IPS-18c (cell line): ENCODE measurements at regions not wholly inside any gene's neighbourhood (a gene's known extent, or its start where the extent isn't known, plus 50 kb on each side); places are given as distances from the start of the nearest gene placed in this dataset.
A peak's percentile ranks its signal among the peaks of the same experiment; 100 is the strongest.
"Not testable (repeated sequence)": the region's sequence is repeated elsewhere in the genome, so short reads cannot be mapped to it uniquely, and the experiment has no call there.

Source experiments
- H3K4me3 ChIP-seq: 2 replicates; pipeline ENCODE4 v1.7.0; 2013; ENCODE audit warnings: low read depth, mild to moderate bottlenecking, low read length, moderate library complexity; ENCODE audit not compliant: insufficient read depth
- H3K9me3 ChIP-seq: one replicate; pipeline ENCODE4 v1.6.1; 2013; ENCODE audit warnings: mild to moderate bottlenecking, low read length, moderate library complexity; ENCODE audit not compliant: control insufficient read depth, insufficient read depth

DNA sequence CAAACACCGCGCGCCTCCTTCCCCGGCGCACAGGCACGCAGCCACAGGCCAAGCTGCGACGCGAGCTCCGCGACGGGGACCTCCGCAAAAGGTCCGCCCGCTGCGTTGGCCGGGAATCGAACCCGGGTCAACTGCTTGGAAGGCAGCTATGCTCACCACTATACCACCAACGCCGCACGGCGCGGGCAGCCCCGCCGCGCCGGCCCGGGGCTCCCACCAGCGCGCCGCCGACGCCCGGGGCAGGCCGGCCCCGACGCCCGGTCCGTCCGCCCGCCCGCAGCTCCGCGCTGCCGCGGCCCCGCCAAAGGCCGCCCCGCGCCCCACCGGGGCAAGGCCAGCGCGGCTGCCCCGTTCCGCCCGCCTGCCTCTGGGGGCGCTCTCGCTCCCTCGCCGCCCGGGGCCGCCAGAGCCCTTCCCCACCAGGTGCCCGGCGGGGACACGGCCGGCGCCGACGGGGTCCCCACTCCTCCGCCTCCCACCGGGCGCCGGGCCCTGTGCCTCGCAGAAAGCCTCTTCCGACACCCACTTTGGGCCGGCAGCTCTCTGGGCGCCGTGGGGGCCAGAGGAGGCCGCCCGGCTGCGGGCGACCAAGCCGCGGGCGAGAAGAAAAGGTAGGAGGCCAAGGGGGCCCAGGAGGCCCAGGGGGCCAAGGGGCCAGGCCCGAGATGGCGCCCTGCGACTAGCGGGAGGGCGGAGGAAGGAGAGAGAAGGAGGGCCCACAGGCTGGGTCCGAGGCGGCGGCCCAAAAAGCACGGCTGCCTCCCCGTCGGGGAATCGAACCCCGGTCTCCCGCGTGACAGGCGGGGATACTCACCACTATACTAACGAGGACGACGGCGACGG lies 50.2 kb upstream of the FCGR2A start:
- H3K9me3 ChIP-seq, H3K4me3 ChIP-seq: not testable (repeated sequence)

DNA sequence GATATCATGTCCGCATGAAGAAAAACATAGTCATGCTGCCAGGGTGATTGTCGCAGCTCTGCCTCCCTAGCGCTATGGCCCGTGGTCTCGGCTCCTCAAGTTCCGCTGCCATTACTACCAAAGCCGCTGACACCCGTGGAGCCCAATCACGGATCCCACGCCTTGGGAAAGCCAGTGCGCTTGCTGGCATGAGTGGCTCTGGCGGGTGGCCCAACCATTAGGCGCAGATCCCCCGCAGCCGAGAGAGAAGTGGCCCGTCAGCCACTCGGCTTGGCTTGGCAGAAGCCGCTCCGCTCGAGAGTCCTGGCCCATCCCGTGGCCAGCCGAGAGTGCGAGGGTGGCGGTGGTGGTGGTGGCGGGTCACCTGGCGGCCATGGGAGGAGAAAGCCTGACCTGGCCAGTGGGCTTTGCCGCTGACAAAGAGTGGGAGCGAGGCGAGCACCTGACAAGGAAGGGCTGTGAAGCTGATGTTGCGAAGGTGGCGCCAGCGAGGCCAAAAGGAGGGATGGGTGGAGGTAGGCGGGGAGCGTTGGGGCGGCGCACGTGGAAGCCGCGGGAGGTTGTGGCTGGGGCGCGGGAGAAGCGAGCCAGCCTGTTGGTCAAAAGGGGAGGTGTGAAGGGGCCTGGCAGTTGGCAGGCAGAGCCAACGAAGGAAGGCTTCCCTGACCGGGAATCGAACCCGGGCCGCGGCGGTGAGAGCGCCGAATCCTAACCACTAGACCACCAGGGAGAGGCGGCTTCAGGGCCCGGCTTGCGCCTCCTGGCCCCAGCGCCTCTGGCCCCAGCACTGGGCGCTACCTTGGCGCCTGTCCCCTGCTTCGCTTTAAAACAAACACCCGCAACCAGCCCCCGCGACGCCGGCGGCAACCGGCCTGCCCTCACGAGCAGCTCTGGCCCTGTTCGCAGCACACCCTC lies 51.0 kb upstream of the FCGR2A start:
- not testable (repeated sequence) for H3K4me3 ChIP-seq, H3K9me3 ChIP-seq

DNA sequence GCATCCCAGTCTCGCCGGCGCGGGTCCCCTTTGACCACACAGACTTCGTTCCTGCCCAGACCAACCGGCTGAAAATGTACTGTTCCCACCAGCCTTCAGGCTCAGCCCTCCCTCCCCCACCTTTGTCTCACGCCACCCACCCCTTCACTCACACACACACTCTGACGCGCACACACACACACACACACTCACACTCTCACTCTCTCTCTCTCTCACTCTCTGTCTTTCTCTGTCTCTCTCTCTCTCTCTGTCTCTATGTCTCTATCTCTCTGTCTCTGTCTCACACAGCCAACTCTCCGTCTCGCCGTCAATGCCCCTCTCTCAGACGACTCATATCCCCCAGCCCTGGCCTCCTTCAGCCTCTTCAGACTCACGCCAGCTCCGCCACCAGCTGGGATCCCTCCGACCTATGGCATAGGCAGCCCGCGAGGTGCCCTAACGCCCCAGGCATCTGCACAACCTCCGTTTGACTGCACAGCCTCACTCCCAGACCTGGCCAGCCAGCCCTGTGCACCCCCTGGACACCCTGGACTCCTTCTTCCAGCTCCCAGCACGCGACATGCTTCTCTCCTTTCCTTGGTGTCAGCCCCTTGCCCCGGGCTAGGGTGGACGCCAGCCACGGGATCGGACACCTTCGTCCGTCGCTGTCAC lies 53.4 kb upstream of the FCGR2A start:
- not testable (repeated sequence) for H3K9me3 ChIP-seq, H3K4me3 ChIP-seq

DNA sequence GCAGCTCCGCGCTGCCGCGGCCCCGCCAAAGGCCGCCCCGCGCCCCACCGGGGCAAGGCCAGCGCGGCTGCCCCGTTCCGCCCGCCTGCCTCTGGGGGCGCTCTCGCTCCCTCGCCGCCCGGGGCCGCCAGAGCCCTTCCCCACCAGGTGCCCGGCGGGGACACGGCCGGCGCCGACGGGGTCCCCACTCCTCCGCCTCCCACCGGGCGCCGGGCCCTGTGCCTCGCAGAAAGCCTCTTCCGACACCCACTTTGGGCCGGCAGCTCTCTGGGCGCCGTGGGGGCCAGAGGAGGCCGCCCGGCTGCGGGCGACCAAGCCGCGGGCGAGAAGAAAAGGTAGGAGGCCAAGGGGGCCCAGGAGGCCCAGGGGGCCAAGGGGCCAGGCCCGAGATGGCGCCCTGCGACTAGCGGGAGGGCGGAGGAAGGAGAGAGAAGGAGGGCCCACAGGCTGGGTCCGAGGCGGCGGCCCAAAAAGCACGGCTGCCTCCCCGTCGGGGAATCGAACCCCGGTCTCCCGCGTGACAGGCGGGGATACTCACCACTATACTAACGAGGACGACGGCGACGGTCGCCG lies 57.4 kb upstream of the FCGR2A start:
- not testable (repeated sequence) for H3K9me3 ChIP-seq, H3K4me3 ChIP-seq

DNA sequence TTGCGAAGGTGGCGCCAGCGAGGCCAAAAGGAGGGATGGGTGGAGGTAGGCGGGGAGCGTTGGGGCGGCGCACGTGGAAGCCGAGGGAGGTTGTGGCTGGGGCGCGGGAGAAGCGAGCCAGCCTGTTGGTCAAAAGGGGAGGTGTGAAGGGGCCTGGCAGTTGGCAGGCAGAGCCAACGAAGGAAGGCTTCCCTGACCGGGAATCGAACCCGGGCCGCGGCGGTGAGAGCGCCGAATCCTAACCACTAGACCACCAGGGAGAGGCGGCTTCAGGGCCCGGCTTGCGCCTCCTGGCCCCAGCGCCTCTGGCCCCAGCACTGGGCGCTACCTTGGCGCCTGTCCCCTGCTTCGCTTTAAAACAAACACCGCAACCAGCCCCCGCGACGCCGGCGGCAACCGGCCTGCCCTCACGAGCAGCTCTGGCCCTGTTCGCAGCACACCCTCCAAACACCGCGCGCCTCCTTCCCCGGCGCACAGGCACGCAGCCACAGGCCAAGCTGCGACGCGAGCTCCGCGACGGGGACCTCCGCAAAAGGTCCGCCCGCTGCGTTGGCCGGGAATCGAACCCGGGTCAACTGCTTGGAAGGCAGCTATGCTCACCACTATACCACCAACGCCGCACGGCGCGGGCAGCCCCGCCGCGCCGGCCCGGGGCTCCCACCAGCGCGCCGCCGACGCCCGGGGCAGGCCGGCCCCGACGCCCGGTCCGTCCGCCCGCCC lies 58.1 kb upstream of the FCGR2A start:
- not testable (repeated sequence) for H3K4me3 ChIP-seq

DNA sequence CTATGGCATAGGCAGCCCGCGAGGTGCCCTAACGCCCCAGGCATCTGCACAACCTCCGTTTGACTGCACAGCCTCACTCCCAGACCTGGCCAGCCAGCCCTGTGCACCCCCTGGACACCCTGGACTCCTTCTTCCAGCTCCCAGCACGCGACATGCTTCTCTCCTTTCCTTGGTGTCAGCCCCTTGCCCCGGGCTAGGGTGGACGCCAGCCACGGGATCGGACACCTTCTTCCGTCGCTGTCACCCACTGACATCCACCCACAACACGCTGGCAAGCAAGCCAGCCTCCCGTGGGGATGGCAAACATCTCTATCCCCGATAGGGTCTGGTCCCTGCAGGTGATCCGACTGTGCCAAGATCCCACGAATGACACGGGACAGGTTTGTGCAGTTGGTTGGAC lies 60.5 kb upstream of the FCGR2A start:
- H3K4me3 ChIP-seq, H3K9me3 ChIP-seq: not testable (repeated sequence)

More for the DNA sequence above, 58.1 kb upstream of the FCGR2A start:
- not testable (repeated sequence) for H3K9me3 ChIP-seq

DNA sequence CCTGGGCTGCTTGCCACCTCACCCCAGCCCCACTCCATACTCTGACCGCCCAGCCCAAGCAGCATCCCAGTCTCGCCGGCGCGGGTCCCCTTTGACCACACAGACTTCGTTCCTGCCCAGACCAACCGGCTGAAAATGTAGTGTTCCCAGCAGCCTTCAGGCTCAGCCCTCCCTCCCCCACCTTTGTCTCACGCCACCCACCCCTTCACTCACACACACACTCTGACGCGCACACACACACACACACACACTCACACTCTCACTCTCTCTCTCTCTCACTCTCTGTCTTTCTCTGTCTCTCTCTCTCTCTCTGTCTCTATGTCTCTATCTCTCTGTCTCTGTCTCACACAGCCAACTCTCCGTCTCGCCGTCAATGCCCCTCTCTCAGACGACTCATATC lies 61.0 kb upstream of the FCGR2A start:
- H3K9me3 ChIP-seq, H3K4me3 ChIP-seq: not testable (repeated sequence)

DNA sequence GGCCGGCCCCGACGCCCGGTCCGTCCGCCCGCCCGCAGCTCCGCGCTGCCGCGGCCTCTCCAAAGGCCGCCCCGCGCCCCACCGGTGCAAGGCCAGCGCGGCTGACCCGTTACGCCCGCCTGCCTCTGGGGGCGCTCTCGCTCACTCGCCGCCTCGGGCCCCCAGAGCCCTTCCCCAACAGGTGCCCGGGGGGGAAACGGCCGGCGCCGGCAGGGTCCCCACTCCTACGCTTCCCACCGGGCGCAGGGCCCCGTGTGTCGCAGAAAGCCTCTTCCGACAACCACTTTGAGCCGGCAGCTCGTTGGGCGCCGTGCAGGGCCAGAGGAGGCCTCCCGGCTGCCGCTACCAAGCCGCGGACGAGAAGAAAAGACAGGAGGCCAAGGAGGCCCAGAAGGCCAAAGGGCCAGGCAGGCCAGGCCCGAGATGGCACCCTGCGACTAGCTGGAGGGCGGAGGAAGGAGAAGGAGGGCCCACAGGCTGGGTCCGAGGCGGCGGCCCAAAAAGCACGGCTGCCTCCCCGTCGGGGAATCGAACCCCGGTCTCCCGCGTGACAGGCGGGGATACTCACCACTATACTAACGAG lies 64.9 kb upstream of the FCGR2A start:
- Histone ChIP-seq H3K4me3 (peak overlapping the region; percentile 79), H3K9me3 (no peaks in the 10 kb centered on the region)

DNA sequence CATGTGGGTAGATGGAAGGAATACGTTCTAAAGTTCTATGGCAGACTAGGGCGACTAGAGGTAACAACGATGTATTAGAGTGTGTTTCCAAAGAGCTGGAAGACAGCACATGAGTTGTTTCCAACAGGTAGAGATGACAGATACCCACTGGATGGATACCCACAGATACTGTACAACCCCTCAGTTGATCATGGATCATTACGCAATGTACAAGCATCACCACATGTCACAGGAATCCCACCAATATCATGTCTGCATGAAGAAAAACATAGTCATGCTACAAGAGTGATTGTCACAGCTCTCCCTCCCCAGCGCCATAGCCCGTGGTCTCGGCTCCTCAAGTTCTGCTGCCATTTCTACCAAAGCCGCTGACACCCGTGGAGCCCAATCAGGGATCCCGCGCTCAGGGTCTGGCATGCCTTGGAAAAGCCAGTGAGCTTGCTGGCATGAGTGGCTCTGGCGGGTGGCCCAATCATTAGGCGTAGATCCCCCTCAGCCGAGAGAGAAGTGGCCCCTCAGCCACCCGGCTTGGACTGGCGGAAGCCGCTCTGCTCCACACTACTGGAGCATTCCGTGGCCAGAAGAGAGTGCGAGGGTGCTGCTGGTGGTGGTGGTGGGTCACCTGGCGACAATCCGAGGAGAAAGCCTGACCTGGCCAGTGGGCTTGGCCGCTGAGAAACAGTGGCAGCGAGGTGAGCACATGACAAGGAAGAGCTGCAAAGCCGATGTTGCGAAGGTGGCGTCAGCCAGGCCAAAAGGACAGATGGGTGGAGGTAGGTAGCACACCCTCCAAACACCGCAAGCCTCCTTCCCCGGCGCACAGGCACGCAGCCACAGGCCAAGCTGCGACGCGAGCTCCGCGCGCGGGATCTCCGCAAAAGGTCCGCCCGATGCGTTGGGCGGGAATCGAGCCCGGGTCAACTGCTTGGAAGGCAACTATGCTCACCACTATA lies 65.7 kb upstream of the FCGR2A start:
- no peaks in the 10 kb centered on the region for H3K9me3 ChIP-seq
- peak overlapping the region; percentile 49 for H3K4me3 ChIP-seq

DNA sequence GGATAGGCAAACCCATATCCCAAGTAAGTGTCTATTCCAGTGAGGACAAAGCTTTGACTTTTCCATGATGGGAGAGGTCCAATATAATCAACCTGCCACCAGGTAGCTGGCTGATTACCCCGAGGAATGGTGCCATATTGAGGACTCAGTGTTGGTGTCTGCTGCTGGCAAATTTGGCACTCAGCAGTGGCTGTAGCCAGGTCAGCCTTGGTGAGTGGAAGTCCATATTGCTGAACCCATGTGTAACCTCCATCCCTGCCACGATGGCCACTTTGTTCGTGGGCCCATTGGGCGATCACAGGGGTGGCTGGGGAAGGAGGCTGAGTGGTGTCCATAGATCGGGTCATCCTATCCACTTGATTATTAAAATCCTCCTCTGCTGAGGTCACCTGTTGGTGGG lies 65.5 kb upstream of the CFAP126 start:
- not testable (repeated sequence) for H3K4me3 ChIP-seq, H3K9me3 ChIP-seq

DNA sequence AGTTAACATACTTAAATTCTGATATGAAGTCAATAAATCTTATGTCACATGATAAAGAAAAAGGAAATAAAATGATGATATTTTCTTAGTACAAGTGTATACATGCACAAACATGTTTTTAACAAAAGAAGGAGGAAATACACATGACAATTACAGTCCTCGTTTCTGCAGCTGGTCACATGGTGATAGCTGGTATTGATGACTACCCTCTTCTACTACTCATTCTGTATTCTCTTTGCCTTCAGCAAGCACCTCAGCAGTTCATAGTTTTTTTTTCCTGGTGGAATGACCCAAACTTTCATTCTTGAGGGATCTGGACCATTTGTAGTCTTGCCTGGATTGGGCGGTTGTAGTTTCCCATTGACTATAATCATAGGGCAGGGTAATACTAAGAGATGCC lies 64.4 kb upstream of the CFAP126 start:
- no peaks in the 10 kb centered on the region for H3K9me3 ChIP-seq

DNA sequence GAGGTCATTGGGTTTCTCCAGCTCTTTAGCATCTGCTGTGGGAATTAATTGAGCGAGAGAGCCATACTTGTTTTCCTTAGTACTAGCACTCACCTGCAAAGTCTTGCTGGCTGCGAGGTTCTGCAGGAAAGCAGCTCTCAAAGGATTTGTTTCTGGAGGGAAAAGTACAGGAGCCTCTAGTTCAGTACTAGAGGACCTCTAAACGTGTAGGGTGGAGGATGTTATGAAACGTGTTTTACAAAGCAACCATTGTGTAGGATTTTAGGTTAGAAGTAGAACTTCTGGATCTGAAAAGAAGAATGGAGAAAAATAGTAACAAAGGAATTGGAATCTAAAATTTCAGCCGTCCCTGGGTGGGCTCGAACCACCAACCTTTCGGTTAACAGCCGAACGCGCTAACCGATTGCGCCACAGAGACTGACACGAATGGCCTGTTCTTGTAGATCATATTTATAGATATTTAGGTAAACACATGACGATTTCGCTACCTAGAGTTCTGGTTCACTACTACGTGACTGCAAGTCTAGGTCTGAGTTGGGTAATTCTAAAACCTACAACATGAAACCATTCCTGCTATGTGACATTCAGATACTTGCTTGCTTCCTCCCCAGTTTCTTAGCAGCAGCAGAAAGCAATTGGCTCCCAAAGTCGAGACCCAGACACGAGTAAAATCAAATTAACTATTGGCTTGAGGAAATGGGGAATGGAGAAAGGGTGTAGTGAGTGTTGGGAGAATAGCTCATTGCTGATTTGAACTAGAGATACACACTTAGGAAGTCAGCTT lies 60.2 kb upstream of the CFAP126 start:
- H3K4me3 ChIP-seq: peak overlapping the region; percentile 42; the same call in 1 of the 2 replicates

More for the DNA sequence above, 64.4 kb upstream of the CFAP126 start:
- H3K4me3 ChIP-seq: no peak overlapping the region

DNA sequence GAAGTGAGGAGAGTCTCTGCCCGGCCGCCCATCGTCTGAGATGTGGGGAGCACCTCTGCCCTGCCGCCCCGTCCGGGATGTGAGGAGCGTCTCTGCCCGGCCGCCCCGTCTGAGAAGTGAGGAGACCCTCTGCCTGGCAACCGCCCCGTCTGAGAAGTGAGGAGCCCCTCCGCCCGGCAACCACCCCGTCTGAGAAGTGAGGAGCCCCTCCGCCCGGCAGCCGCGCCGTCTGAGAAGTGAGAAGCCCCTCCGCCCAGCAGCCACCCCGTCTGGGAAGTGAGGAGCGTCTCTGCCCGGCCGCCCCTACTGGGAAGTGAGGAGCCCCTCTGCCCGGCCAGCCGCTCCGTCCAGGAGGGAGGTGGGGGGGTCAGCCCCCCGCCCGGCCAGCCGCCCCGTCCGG lies 55.2 kb upstream of the CFAP126 start:
- not testable (repeated sequence) for H3K9me3 ChIP-seq, H3K4me3 ChIP-seq

More for the DNA sequence above, 60.2 kb upstream of the CFAP126 start:
- peaks cover 2% of the 10 kb centered on the region for H3K9me3 ChIP-seq

DNA sequence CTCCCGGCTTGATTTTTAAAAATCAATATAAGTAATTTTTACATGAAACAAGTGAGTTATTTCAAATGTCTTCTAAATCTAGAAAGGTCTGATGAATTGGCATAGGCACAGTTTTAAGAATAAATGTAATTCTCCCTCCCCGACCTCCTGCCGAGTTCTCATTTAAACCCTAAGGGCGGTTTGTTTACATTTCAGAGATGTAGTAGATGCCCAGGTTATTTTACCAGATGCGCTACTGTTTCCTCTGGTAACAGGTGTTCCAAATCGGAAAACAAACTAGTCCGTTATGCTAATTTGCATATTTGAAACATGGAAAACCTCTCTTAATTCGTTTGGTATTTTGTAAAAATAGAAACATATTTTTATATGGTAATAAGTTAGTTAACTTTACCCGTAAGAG lies 53.8 kb upstream of the CFAP126 start:
- peak overlapping the region; percentile 47; the same call in 1 of the 2 replicates for H3K4me3 ChIP-seq
- peaks cover 2% of the 10 kb centered on the region for H3K9me3 ChIP-seq
